ENCODE measurements at regions not wholly inside any gene's neighbourhood (a gene's known extent, or its start where the extent isn't known, plus 50 kb on each side); places are given as distances from the start of the nearest gene placed in this dataset.

GRCh38 chr17:79393358-79394052, 217.3 kb downstream of the RBFOX3 start:
- ChIA-PET CTCF (interaction anchor here (0.6 to 7.6 kb wide), 27 partner anchors 10 to 367 kb away, joined by 3 to 126 read pairs (median 4); partner anchors contain the start of gene ENGASE), POLR2A (no interaction called here), RAD21 (ENCODE audit: low non-redundant PET in 1 of 2, low total read pairs in 2 of 2, uncharacterized antibody in 2 of 2, unreplicated experiment in 2 of 2) (interaction anchor here (0.7 to 1.2 kb wide), 5 partner anchors 15 to 306 kb away, joined by 3 to 4 read pairs (median 3); no protein-coding TSS in a partner anchor)
- intact Hi-C loops (cut with micrococcal nuclease) = loop anchor here (1.0 to 2.0 kb wide), 2 partner anchors 306 to 329 kb away; no protein-coding TSS in a partner anchor
- Histone ChIP-seq H3K27me3 (ENCODE audit: insufficient read depth, low read length) (peaks cover 53% of the 10 kb centered on the region), H3K79me2 (ENCODE audit: insufficient read depth, low read length) (no peaks in the 10 kb centered on the region), H3K36me3 (ENCODE audit: control insufficient read depth in 1 of 2, insufficient read depth in 2 of 2, low read length in 2 of 2) (no peaks in the 10 kb centered on the region), H3K27ac (ENCODE audit: low read depth, low read length) (no peak overlapping the region), H2AFZ (ENCODE audit: low read depth, low read length, poor library complexity, severe bottlenecking) (no peak overlapping the region), H3K4me3 (replicated peaks in 1 of 2; ENCODE audit: low read depth in 1 of 2, low read length in 2 of 2) (no peak overlapping the region), H3K9ac (ENCODE audit: low read length) (no peak overlapping the region), H3K9me2 (ENCODE audit: insufficient read depth) (no peaks in the 10 kb centered on the region), H3K4me1 (ENCODE audit: control insufficient read depth in 1 of 2, insufficient read depth in 2 of 2, low read length in 2 of 2) (peaks cover 0 to 8% of the 10 kb centered on the region in 2 experiments; a peak in 1 of 4 replicates), H3K4me2 (ENCODE audit: low read length) (no peak overlapping the region), H3K9me3 (ENCODE audit: control insufficient read depth in 1 of 2, insufficient read depth in 1 of 2, low read depth in 1 of 2, low read length in 2 of 2) (no peaks in the 10 kb centered on the region), H4K20me1 (ENCODE audit: insufficient read depth) (no peaks in the 10 kb centered on the region)
- TF ChIP-seq RAD21 (IDR thresholded peaks at IDR 0.05; ENCODE audit: low read depth) (peak; percentile 94), EGR1 (IDR thresholded peaks at IDR 0.05; ENCODE audit: low read depth) (no peak), CTCF (IDR thresholded peaks at IDR 0.05 in 2 of 3, conservative IDR thresholded peaks at IDR 0.05 in 1 of 3; ENCODE audit: borderline replicate concordance in 1 of 3, insufficient read depth in 1 of 3, low read depth in 2 of 3, low read length in 2 of 3) (peak; percentile 92 to 100 (median 99))
- ATAC-seq (peak; percentile 84), DNase-seq (ENCODE audit: low read depth, low spot score) (peak; percentile 37)
- BruUV-seq (replicated peaks) = no TSS peak

DNA sequence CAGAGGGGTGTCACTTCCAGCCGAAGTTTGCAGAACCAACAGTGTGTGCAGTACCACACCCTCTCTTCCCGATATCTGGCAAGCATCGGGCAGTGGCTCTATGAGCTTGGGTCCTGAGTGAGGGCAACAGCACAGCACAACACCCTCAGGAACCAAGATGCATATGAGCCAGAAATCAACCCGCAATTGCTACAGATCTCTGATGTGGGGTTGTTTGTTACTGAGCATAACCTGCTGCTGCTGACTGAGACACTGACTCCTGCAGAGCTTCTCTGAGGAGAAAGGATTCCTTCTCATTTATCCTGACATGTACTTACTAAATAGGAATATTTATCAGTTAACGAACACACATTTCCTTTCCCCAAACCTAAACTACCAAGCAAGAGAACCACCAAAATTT, 218.3 kb downstream of the RBFOX3 start:
- intact Hi-C loops (cut with micrococcal nuclease) = loop anchor here (2.0 kb wide), 1 partner anchor 328 kb away; no protein-coding TSS in a partner anchor

More for the DNA sequence above, 218.3 kb downstream of the RBFOX3 start:
- TF ChIP-seq SRF (IDR thresholded peaks at IDR 0.05; ENCODE audit: low read depth) = no peak
- TF ChIP-seq SIN3A (IDR thresholded peaks at IDR 0.05; ENCODE audit: low read depth) = no peak
- TF ChIP-seq MAX (IDR thresholded peaks at IDR 0.05) = no peak
- TF ChIP-seq SP1 (IDR thresholded peaks at IDR 0.05; ENCODE audit: low read depth) = no peak
- no peak for TF ChIP-seq CBX3 (IDR thresholded peaks at IDR 0.05; ENCODE audit: low read depth)
- no peak for TF ChIP-seq ZFX (IDR thresholded peaks at IDR 0.05)
- no peak for TF ChIP-seq TCF7L2 (IDR thresholded peaks at IDR 0.05; ENCODE audit: borderline replicate concordance, extremely low read depth, insufficient read depth, insufficient read length)
- TF ChIP-seq YY1 (IDR thresholded peaks at IDR 0.05; ENCODE audit: extremely low read depth, insufficient replicate concordance, low read depth, low read length) = no peak
- TF ChIP-seq EZH2 (IDR thresholded peaks at IDR 0.05) = no peak
- no peak for TF ChIP-seq EGR1 (IDR thresholded peaks at IDR 0.05; ENCODE audit: low read depth)
- no peak for TF ChIP-seq POLR2AphosphoS5 (IDR thresholded peaks at IDR 0.05; ENCODE audit: low read depth, low read length)
- no peak for TF ChIP-seq CTCF (IDR thresholded peaks at IDR 0.05 in 2 of 3, conservative IDR thresholded peaks at IDR 0.05 in 1 of 3; ENCODE audit: borderline replicate concordance in 1 of 3, insufficient read depth in 1 of 3, low read depth in 2 of 3, low read length in 2 of 3)
- TF ChIP-seq POLR2A (IDR thresholded peaks at IDR 0.05; ENCODE audit: borderline replicate concordance, extremely low read depth, insufficient read depth, insufficient read length) = no peak
- TF ChIP-seq ZNF274 (IDR thresholded peaks at IDR 0.05; ENCODE audit: low read depth, low read length) = no peak
- Histone ChIP-seq H3K9me3 (ENCODE audit: control insufficient read depth in 1 of 2, insufficient read depth in 1 of 2, low read depth in 1 of 2, low read length in 2 of 2) (no peaks in the 10 kb centered on the region), H3K9ac (ENCODE audit: low read length) (no peak overlapping the region), H3K4me2 (ENCODE audit: low read length) (no peak overlapping the region), H3K36me3 (ENCODE audit: control insufficient read depth in 1 of 2, insufficient read depth in 2 of 2, low read length in 2 of 2) (no peaks in the 10 kb centered on the region), H3K27ac (ENCODE audit: low read depth, low read length) (no peak overlapping the region), H3K79me2 (ENCODE audit: insufficient read depth, low read length) (no peaks in the 10 kb centered on the region), H3K4me1 (ENCODE audit: control insufficient read depth in 1 of 2, insufficient read depth in 2 of 2, low read length in 2 of 2) (peaks cover 0 to 8% of the 10 kb centered on the region in 2 experiments; a peak in 1 of 4 replicates), H4K20me1 (ENCODE audit: insufficient read depth) (no peaks in the 10 kb centered on the region), H3K27me3 (ENCODE audit: insufficient read depth, low read length) (peaks cover 56% of the 10 kb centered on the region), H3K4me3 (replicated peaks in 1 of 2; ENCODE audit: low read depth in 1 of 2, low read length in 2 of 2) (no peak overlapping the region), H2AFZ (ENCODE audit: low read depth, low read length, poor library complexity, severe bottlenecking) (no peak overlapping the region), H3K9me2 (ENCODE audit: insufficient read depth) (no peaks in the 10 kb centered on the region)
- ChIA-PET POLR2A (no interaction called here), CTCF (interaction anchor here (0.6 to 7.6 kb wide), 32 partner anchors 11 to 370 kb away, joined by 3 to 126 read pairs (median 6); partner anchors contain the start of gene ENGASE), RAD21 (ENCODE audit: low non-redundant PET in 1 of 2, low total read pairs in 2 of 2, uncharacterized antibody in 2 of 2, unreplicated experiment in 2 of 2) (interaction anchor here (0.5 to 2.1 kb wide), 8 partner anchors 16 to 318 kb away, joined by 3 to 17 read pairs (median 4); partner anchors contain the start of gene ENGASE (in 1 of the 2))
- BruUV-seq (replicated peaks) = no TSS peak
- ATAC-seq = no peak
- DNase-seq (ENCODE audit: low read depth, low spot score) = no peak
